ENCODE measurements at regions not wholly inside any gene's neighbourhood (a gene's known extent, or its start where the extent isn't known, plus 50 kb on each side); places are given as distances from the start of the nearest gene placed in this dataset.

GRCh38 chr6:165986311-165986913 is 181.2 kb downstream of the TBXT start:
- peaks cover 0 to 36% (median 1%) of the 10 kb centered on the region in 4 experiments for H3K27me3 ChIP-seq (replicated peaks in 1 of 4; ENCODE audit: control extremely low read depth in 1 of 4, control insufficient read depth in 3 of 4, insufficient read depth in 4 of 4, low read length in 3 of 4)
- intact Hi-C loops (cut with micrococcal nuclease), result no loop called here
- ChIA-PET POLR2A (no interaction called here), CTCF (no interaction called here)
- H3K27me3 Mint-ChIP-seq, result peaks cover 55% of the 10 kb centered on the region
- TF ChIP-seq EZH2 (IDR thresholded peaks at IDR 0.05; ENCODE audit: borderline replicate concordance, insufficient read depth, low read depth, low read length, poor library complexity, severe bottlenecking), result no peak
- no peak for TF ChIP-seq CTCF (IDR thresholded peaks at IDR 0.05)
- H3K4me3 Mint-ChIP-seq, result no peak overlapping the region
- 7% methylated on average over 6 of the region's 8 CpGs for WGBS (ENCODE audit: insufficient coverage)
- ATAC-seq (ENCODE audit: low read depth), result no peak
- H3K4me1 ChIP-seq (ENCODE audit: control insufficient read depth in 2 of 2, insufficient read depth in 2 of 2, low read length in 2 of 2), result no peaks in the 10 kb centered on the region
- H3K27ac ChIP-seq (ENCODE audit: low read length in 2 of 2), result no peak overlapping the region
- H3K79me2 ChIP-seq (ENCODE audit: control insufficient read depth, insufficient read depth, low read length), result no peaks in the 10 kb centered on the region
- H4K20me1 ChIP-seq (ENCODE audit: control insufficient read depth, insufficient read depth, low read length, poor library complexity, severe bottlenecking), result no peaks in the 10 kb centered on the region
- no peak overlapping the region for H3K4me2 ChIP-seq (replicated peaks; ENCODE audit: low read depth, low read length, poor library complexity, severe bottlenecking)
- no peaks in the 10 kb centered on the region for H3K36me3 ChIP-seq (replicated peaks in 1 of 2; ENCODE audit: control extremely low read depth in 1 of 2, control insufficient read depth in 1 of 2, extremely low read depth in 1 of 2, insufficient read depth in 2 of 2, low read length in 1 of 2)
- no peak overlapping the region for H2AFZ ChIP-seq (ENCODE audit: insufficient read depth, low read depth, low read length, poor library complexity, severe bottlenecking)
- no peak overlapping the region for H3K27ac Mint-ChIP-seq
- H3K4me1 Mint-ChIP-seq, result peaks cover 10% of the 10 kb centered on the region
- no peak overlapping the region for H3K4me3 ChIP-seq (ENCODE audit: control extremely low read depth in 1 of 5, extremely low read depth in 1 of 5, insufficient read depth in 1 of 5, low read depth in 2 of 5, low read length in 4 of 5)
- peaks cover 0 to 4% (median 0%) of the 10 kb centered on the region in 3 donors for H3K9me3 ChIP-seq (ENCODE audit: control extremely low read depth in 1 of 3, control insufficient read depth in 2 of 3, insufficient read depth in 1 of 3, low read length in 2 of 3)
- H3K9me3 Mint-ChIP-seq (ENCODE audit: insufficient read depth), result no peaks in the 10 kb centered on the region
- no peak overlapping the region for H3K9ac ChIP-seq (ENCODE audit: low read length)
- no peak for DNase-seq

GRCh38 chr6:165985806-165986299 is 181.8 kb downstream of the TBXT start:
- Mint-ChIP-seq H3K27me3 (peaks cover 54% of the 10 kb centered on the region), H3K4me1 (peaks cover 10% of the 10 kb centered on the region), H3K9me3 (ENCODE audit: insufficient read depth) (no peaks in the 10 kb centered on the region), H3K4me3 (no peak overlapping the region), H3K27ac (no peak overlapping the region)
- Histone ChIP-seq H3K4me2 (replicated peaks; ENCODE audit: low read depth, low read length, poor library complexity, severe bottlenecking) (no peak overlapping the region), H3K4me3 (ENCODE audit: control extremely low read depth in 1 of 5, extremely low read depth in 1 of 5, insufficient read depth in 1 of 5, low read depth in 2 of 5, low read length in 4 of 5) (no peak overlapping the region), H2AFZ (ENCODE audit: insufficient read depth, low read depth, low read length, poor library complexity, severe bottlenecking) (no peak overlapping the region), H3K27ac (ENCODE audit: low read length in 2 of 2) (no peak overlapping the region), H3K79me2 (ENCODE audit: control insufficient read depth, insufficient read depth, low read length) (no peaks in the 10 kb centered on the region), H3K27me3 (replicated peaks in 1 of 4; ENCODE audit: control extremely low read depth in 1 of 4, control insufficient read depth in 3 of 4, insufficient read depth in 4 of 4, low read length in 3 of 4) (peaks cover 0 to 36% (median 1%) of the 10 kb centered on the region in 4 experiments), H3K9ac (ENCODE audit: low read length) (no peak overlapping the region), H3K9me3 (ENCODE audit: control extremely low read depth in 1 of 3, control insufficient read depth in 2 of 3, insufficient read depth in 1 of 3, low read length in 2 of 3) (peaks cover 0 to 4% (median 0%) of the 10 kb centered on the region in 3 donors), H3K4me1 (ENCODE audit: control insufficient read depth in 2 of 2, insufficient read depth in 2 of 2, low read length in 2 of 2) (no peaks in the 10 kb centered on the region), H3K36me3 (replicated peaks in 1 of 2; ENCODE audit: control extremely low read depth in 1 of 2, control insufficient read depth in 1 of 2, extremely low read depth in 1 of 2, insufficient read depth in 2 of 2, low read length in 1 of 2) (no peaks in the 10 kb centered on the region), H4K20me1 (ENCODE audit: control insufficient read depth, insufficient read depth, low read length, poor library complexity, severe bottlenecking) (no peaks in the 10 kb centered on the region)
- POLR2A ChIA-PET, result no interaction called here
- no peak for TF ChIP-seq EZH2 (IDR thresholded peaks at IDR 0.05; ENCODE audit: borderline replicate concordance, insufficient read depth, low read depth, low read length, poor library complexity, severe bottlenecking)
- no peak for TF ChIP-seq CTCF (IDR thresholded peaks at IDR 0.05)
- intact Hi-C loops (cut with micrococcal nuclease), result no loop called here
- DNase-seq, result no peak
- 15% methylated on average over 5 of the region's 14 CpGs for WGBS (ENCODE audit: insufficient coverage)
- CTCF ChIA-PET, result no interaction called here
- ATAC-seq (ENCODE audit: low read depth), result no peak

All from B cell (primary cell).